Prostate gland (tissue), 2 donors: ENCODE measurements at regions not wholly inside any gene's neighbourhood (a gene's known extent, or its start where the extent isn't known, plus 50 kb on each side); places are given as distances from the start of the nearest gene placed in this dataset.

ENCODE experiments used
- DNase-seq: peaks from one replicate; pipeline ENCODE4 v3.0.0-alpha.2; 2019; ENCODE audit warnings: low spot score
- H3K27ac ChIP-seq, 2 donors: fragments of 200-600 bp; sonication (generic); 2 replicates each; pipeline ENCODE4 v1.5.1; 2017 to 2019
- H3K27me3 ChIP-seq: fragments of 200-600 bp; sonication (generic); replicated peaks from 2 replicates; pipeline ENCODE4 v1.5.1; 2019; ENCODE audit not compliant: insufficient read depth
- H3K36me3 ChIP-seq, 2 donors: fragments of 200-600 bp; sonication (generic); 1 replicate in 1 of 2; 2 replicates in 1 of 2; pipeline versions ENCODE4 v1.5.1 to v1.8.1; 2017 to 2019
- H3K4me1 ChIP-seq: fragments of 200-600 bp; sonication (generic); replicated peaks from 2 replicates; pipeline ENCODE4 v1.5.1; 2019
- H3K4me3 ChIP-seq, 2 donors: fragments of 200-600 bp; sonication (generic); 2 replicates each; pipeline ENCODE4 v1.5.1; 2017 to 2019
- H3K9me3 ChIP-seq: fragments of 200-600 bp; sonication (generic); 2 replicates; pipeline ENCODE4 v1.5.1; 2017
- POLR2A ChIP-seq: fragments of 450-650 bp; IDR thresholded peaks from one replicate; pipeline ENCODE4 v1.6.1; 2016; ENCODE audit warnings: antibody characterized with exemption, mild to moderate bottlenecking
- POLR2AphosphoS5 ChIP-seq: sonication (generic); formaldehyde crosslinking; IDR thresholded peaks from one replicate; pipeline ENCODE4 v1.6.1; 2017; ENCODE audit warnings: antibody characterized with exemption
- WGBS: methylation state at CpG from one replicate; pipeline ENCODE4 v1.1.5; 2018; 5-methylcytosine and 5-hydroxymethylcytosine counted together
- intact Hi-C: fragments of 100-400 bp; cut with DNase I; formaldehyde crosslinking; loops from one replicate; pipeline ENCODE4 v1.14.2; 2022
- TF ChIP-seq, protein P1 (sequence below), 4 experiments: fragments of 200-600 bp in 2 of 4; fragments of 450-650 bp in 2 of 4; sonication (generic) in 2 of 4; IDR thresholded peaks; 1 replicate in 3 of 4; 2 replicates in 1 of 4; pipeline ENCODE4 v1.5.1; 2016 to 2019; ENCODE audit warnings: antibody characterized with exemption in 4 of 4, mild to moderate bottlenecking in 2 of 4, moderate library complexity in 2 of 4

DNA sequence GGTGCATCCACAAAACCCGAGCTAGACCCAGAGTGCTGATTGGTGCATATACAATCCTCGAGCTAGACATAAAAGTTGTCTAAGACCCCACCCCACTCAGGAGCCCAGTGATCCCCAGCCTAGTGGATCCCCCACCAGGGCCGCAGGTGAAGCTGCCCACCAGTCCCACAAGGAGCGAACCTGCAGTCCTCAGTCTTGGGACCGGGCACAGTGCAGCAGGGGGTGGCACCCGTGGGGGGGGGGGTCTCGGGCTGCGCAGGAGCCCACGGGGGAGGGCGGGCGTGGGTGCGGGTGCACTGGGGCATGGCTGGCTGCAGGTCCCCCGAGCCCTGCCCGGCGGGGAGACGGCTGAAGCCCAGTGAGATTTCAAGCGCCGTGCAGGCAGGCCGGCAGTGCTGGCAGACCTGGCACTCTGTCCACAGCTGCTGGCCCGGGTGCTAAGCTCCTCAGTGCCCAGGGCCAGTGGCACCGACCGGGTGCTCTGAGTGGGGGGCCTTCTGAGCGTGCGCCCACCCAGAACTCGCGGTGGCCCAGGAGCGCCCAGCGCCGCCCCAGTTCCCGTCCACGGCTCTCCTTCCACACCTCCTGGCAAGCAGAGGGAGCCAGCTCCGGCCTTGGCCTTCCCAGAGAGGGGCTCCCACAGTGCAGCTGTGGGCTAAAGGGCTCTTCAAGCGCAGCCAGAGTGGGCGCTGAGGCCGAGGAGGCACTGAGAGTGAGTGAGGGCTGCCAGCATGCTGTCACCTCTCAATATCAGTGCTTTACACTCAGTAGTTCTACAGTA is 989.1 kb downstream of the FAM181B start:
- 93% methylated on average over 25 of the region's 35 CpGs for WGBS
- intact Hi-C loops: no loop called here
- Histone ChIP-seq H3K4me1 (no peaks in the 10 kb centered on the region), H3K36me3 (no peaks in the 10 kb centered on the region), H3K9me3 (no peaks in the 10 kb centered on the region), H3K27me3 (no peaks in the 10 kb centered on the region), H3K27ac (no peak overlapping the region), H3K4me3 (no peak overlapping the region)
- TF ChIP-seq, protein P1, sequence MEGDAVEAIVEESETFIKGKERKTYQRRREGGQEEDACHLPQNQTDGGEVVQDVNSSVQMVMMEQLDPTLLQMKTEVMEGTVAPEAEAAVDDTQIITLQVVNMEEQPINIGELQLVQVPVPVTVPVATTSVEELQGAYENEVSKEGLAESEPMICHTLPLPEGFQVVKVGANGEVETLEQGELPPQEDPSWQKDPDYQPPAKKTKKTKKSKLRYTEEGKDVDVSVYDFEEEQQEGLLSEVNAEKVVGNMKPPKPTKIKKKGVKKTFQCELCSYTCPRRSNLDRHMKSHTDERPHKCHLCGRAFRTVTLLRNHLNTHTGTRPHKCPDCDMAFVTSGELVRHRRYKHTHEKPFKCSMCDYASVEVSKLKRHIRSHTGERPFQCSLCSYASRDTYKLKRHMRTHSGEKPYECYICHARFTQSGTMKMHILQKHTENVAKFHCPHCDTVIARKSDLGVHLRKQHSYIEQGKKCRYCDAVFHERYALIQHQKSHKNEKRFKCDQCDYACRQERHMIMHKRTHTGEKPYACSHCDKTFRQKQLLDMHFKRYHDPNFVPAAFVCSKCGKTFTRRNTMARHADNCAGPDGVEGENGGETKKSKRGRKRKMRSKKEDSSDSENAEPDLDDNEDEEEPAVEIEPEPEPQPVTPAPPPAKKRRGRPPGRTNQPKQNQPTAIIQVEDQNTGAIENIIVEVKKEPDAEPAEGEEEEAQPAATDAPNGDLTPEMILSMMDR (IDR thresholded peaks at IDR 0.05): no peak
- TF ChIP-seq POLR2AphosphoS5: no peak
- DNase-seq: no peak

- no peak for TF ChIP-seq POLR2A
- TF ChIP-seq, protein P1 (IDR thresholded peaks at IDR 0.05): no peak
- TF ChIP-seq POLR2AphosphoS5: no peak
- no peak overlapping the region for H3K4me3 ChIP-seq
- DNase-seq: no peak
- WGBS: 58% methylated on average over 3 of the region's 3 CpGs
- no peaks in the 10 kb centered on the region for H3K36me3 ChIP-seq
- intact Hi-C loops: no loop called here
- H3K27me3 ChIP-seq: no peaks in the 10 kb centered on the region
- H3K4me1 ChIP-seq: no peaks in the 10 kb centered on the region
- no peak overlapping the region for H3K27ac ChIP-seq
- no peaks in the 10 kb centered on the region for H3K9me3 ChIP-seq
Measured at GRCh38 chr11:81725701-81726100, 1008.0 kb downstream of the FAM181B start.

- no peaks in the 10 kb centered on the region for H3K27me3 ChIP-seq
- intact Hi-C loops: no loop called here
- no peak overlapping the region for H3K27ac ChIP-seq
- DNase-seq: no peak
- H3K9me3 ChIP-seq: no peaks in the 10 kb centered on the region
- TF ChIP-seq POLR2A (no peak), POLR2AphosphoS5 (no peak)
- H3K36me3 ChIP-seq: no peaks in the 10 kb centered on the region
- H3K4me1 ChIP-seq: no peaks in the 10 kb centered on the region
- H3K4me3 ChIP-seq: no peak overlapping the region
- WGBS: 97% methylated on average over 1 of the region's 1 CpG
Measured at GRCh38 chr11:81717695-81718094, 1016.0 kb downstream of the FAM181B start.

DNA sequence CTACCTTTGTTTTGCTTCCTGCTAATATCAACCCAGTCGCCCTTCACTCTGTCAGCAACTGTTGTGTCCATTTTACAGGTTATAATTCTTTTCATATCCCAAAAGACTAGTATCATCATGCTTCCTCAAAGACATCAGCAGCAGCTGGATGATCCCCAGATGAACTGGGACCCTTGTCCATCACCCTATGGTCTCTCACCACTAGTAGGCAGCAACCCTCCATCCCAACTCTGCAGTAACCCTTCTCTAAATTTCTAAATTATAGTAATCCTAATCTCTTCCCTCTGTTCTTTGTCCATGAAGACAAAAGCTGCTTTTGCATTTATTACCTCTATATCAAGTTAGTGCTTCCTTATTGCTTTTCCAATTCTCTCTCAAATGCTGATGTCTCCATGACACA is 1025.8 kb downstream of the FAM181B start:
- TF ChIP-seq POLR2A (no peak), POLR2AphosphoS5 (no peak)
- TF ChIP-seq, protein P1 (IDR thresholded peaks at IDR 0.05): no peak
- Histone ChIP-seq H3K9me3 (no peaks in the 10 kb centered on the region), H3K27me3 (no peaks in the 10 kb centered on the region), H3K4me1 (no peaks in the 10 kb centered on the region), H3K36me3 (no peaks in the 10 kb centered on the region), H3K4me3 (no peak overlapping the region), H3K27ac (no peak overlapping the region)
- intact Hi-C loops: no loop called here
- WGBS: 32% methylated on average over 1 of the region's 1 CpG
- DNase-seq: no peak

DNA sequence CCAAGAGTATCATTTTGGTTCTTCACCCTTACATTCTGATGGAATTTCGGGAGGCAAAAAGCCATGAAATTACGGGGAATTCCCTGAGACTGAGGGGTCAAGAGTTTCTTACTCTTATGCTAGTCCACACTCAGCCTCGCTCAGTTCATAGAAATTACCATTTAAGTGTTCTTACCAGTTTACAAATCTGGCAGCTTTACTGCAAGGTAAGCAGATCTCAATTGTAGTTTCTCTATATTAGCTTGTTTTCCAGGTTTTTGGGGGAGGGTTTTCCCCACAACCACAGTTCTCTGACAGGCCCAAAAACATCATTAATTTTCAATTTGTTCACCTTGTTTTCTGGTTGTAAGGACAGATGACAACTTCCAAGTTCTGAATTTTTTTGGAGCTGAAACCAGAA is 1028.4 kb downstream of the FAM181B start:
- TF ChIP-seq POLR2A (no peak), POLR2AphosphoS5 (no peak)
- TF ChIP-seq, protein P1 (IDR thresholded peaks at IDR 0.05): no peak
- no peaks in the 10 kb centered on the region for H3K4me1 ChIP-seq
- intact Hi-C loops: no loop called here
- DNase-seq: no peak
- H3K27me3 ChIP-seq: no peaks in the 10 kb centered on the region
- no peak overlapping the region for H3K4me3 ChIP-seq
- no peaks in the 10 kb centered on the region for H3K36me3 ChIP-seq
- no peaks in the 10 kb centered on the region for H3K9me3 ChIP-seq
- no peak overlapping the region for H3K27ac ChIP-seq
- 39% methylated on average over 3 of the region's 3 CpGs for WGBS
